Tibial nerve (tissue), 4 donors: ENCODE measurements at regions not wholly inside any gene's neighbourhood (a gene's known extent, or its start where the extent isn't known, plus 50 kb on each side); places are given as distances from the start of the nearest gene placed in this dataset.

ENCODE experiments used
- DNase-seq, 2 donors: peaks; one replicate each; pipeline ENCODE4 v3.0.0-alpha.2; 2019; ENCODE audit warnings: low spot score in 2 of 2
- H3K27ac ChIP-seq, 4 donors: fragments of 200-600 bp; sonication (generic) in 3 of 4; one replicate each; pipeline ENCODE4 v1.5.1; 2017 to 2019; ENCODE audit warnings: mild to moderate bottlenecking in 1 of 4
- H3K27me3 ChIP-seq, 2 donors: fragments of 200-600 bp; sonication (generic) in 1 of 2; one replicate each; pipeline versions ENCODE4 v1.5.1 to v1.6.0; 2017 to 2019
- H3K36me3 ChIP-seq, 3 donors: fragments of 200-600 bp; sonication (generic); one replicate each; pipeline ENCODE4 v1.5.1; 2018 to 2019
- H3K4me1 ChIP-seq, 4 donors: fragments of 200-600 bp; sonication (generic) in 3 of 4; one replicate each; pipeline ENCODE4 v1.5.1; 2017 to 2019
- H3K4me3 ChIP-seq, 4 donors: fragments of 200-600 bp; sonication (generic) in 3 of 4; one replicate each; pipeline ENCODE4 v1.5.1; 2017 to 2019; ENCODE audit warnings: mild to moderate bottlenecking in 1 of 4, moderate library complexity in 1 of 4
- H3K9me3 ChIP-seq, 4 donors: fragments of 200-600 bp; sonication (generic) in 3 of 4; one replicate each; pipeline ENCODE4 v1.5.1; 2017 to 2019
- EP300 ChIP-seq, 2 donors: sonication (generic); formaldehyde crosslinking; IDR thresholded peaks; one replicate each; pipeline ENCODE4 v1.6.1; 2017; ENCODE audit warnings: antibody characterized with exemption in 2 of 2, mild to moderate bottlenecking in 1 of 2
- POLR2A ChIP-seq, 2 donors: fragments of 450-650 bp; IDR thresholded peaks; one replicate each; pipeline ENCODE4 v1.6.1; 2017; ENCODE audit warnings: antibody characterized with exemption in 2 of 2, mild to moderate bottlenecking in 2 of 2, moderate library complexity in 2 of 2
- WGBS, 2 donors: methylation state at CpG; one replicate each; pipeline ENCODE4 v1.1.5; 2018; 5-methylcytosine and 5-hydroxymethylcytosine counted together
- TF ChIP-seq, protein P1 (sequence below), 5 experiments: fragments of 200-600 bp in 3 of 5; fragments of 450-650 bp in 2 of 5; sonication (generic) in 3 of 5; IDR thresholded peaks; one replicate each; pipeline ENCODE4 v1.5.1; 2016 to 2019; ENCODE audit warnings: antibody characterized with exemption in 5 of 5, mild to moderate bottlenecking in 3 of 5, moderate library complexity in 2 of 5

DNA sequence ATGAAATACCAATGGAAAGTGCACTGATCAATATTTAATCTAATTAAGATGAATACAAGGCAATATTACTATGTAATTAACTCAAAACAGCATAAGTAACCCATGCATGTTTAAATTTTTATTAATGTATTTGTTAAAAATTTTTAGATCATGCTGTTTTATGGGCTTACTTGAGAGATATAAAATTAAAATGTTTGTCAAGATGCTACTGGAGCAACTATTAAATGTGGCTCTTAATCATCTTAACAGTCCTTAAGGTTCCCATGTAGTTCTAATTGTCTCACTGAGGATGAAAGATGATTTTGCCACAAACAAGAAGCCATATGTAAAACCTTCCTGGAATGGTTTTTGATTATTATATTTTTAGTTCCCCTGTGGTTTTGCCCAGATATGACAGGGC is 897.1 kb downstream of the KCNMA1 start:
- no peak overlapping the region for H3K27ac ChIP-seq
- TF ChIP-seq, protein P1, sequence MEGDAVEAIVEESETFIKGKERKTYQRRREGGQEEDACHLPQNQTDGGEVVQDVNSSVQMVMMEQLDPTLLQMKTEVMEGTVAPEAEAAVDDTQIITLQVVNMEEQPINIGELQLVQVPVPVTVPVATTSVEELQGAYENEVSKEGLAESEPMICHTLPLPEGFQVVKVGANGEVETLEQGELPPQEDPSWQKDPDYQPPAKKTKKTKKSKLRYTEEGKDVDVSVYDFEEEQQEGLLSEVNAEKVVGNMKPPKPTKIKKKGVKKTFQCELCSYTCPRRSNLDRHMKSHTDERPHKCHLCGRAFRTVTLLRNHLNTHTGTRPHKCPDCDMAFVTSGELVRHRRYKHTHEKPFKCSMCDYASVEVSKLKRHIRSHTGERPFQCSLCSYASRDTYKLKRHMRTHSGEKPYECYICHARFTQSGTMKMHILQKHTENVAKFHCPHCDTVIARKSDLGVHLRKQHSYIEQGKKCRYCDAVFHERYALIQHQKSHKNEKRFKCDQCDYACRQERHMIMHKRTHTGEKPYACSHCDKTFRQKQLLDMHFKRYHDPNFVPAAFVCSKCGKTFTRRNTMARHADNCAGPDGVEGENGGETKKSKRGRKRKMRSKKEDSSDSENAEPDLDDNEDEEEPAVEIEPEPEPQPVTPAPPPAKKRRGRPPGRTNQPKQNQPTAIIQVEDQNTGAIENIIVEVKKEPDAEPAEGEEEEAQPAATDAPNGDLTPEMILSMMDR (IDR thresholded peaks at IDR 0.05), result no peak
- TF ChIP-seq EP300 (IDR thresholded peaks at IDR 0.05), result no peak
- DNase-seq, result no peak
- peaks cover 0 to 11% (median 0%) of the 10 kb centered on the region in 4 donors for H3K4me1 ChIP-seq
- no peaks in the 10 kb centered on the region for H3K36me3 ChIP-seq
- no peaks in the 10 kb centered on the region for H3K9me3 ChIP-seq
- H3K4me3 ChIP-seq, result no peak overlapping the region
- H3K27me3 ChIP-seq, result no peaks in the 10 kb centered on the region

DNA sequence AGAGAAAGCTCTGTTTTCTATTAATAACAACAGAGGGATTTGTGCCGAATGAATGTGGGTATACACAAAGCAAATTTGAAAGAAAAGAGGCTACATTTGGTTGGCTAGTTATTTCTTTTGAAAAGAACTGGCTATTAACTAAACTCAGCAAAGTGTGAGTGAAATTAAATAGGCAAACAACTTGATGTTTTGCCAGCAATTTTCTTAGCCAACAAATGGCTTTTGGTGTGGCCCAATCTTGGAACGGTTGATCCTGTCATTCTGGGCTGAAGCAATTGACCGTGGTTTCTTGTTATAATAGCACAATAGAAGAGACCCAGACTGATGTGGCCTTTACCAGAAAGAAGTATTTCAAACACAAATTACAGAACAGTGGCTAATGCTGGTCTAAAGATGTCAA is 898.6 kb downstream of the KCNMA1 start:
- H3K27me3 ChIP-seq, result no peaks in the 10 kb centered on the region
- 38 to 45% methylated on average over 3 of the region's 3 CpGs for WGBS, 2 donors
- peaks cover 0 to 11% (median 0%) of the 10 kb centered on the region in 4 donors for H3K4me1 ChIP-seq
- no peak for DNase-seq
- no peak overlapping the region for H3K4me3 ChIP-seq
- H3K9me3 ChIP-seq, result no peaks in the 10 kb centered on the region
- TF ChIP-seq EP300 (IDR thresholded peaks at IDR 0.05) (peak in 1 of 2 donors; percentile 24), POLR2A (IDR thresholded peaks at IDR 0.05) (no peak)
- TF ChIP-seq, protein P1 (IDR thresholded peaks at IDR 0.05), result no peak
- peak overlapping the region; percentile 9 to 58 (median 32) for H3K27ac ChIP-seq
- no peaks in the 10 kb centered on the region for H3K36me3 ChIP-seq

DNA sequence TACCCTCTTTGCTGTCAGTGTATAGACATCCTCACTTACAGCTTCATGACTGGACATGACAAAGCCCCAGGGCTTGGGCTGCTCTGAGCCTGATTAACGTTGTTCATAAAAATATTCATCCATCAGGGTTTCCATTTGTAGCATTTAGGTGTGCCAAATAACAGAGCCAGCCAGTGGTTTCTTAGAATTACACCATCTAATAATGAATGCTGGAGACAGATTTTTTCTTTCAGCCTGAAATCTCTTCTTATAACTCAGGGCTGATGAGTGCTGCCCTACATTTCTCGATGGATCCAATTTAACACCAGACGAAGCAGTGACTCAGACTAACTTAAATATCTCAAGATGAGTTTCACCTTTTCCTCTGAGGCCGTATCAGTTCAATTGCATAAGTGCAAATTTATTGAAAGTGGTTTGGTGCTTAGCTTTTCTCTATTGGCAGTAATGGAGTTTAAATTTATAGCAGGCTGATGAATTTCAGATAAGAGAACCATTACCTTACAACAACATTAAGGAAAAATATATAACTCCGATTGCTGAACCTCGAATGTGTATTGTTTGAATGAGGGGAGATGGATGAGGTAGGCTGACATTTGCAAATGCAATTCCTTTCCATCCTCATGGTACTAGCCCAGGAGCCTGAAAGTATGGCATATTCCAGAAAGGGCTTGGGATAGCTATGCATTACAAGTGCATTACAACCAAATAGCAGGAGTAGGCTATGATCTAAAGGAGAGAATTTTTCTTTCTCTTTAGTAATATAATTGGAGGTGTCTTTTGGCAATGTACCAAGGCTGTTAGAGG is 900.6 kb downstream of the KCNMA1 start:
- peaks cover 0 to 11% (median 0%) of the 10 kb centered on the region in 4 donors for H3K4me1 ChIP-seq
- no peaks in the 10 kb centered on the region for H3K9me3 ChIP-seq
- no peak overlapping the region for H3K4me3 ChIP-seq
- H3K36me3 ChIP-seq, result no peaks in the 10 kb centered on the region
- 82 to 84% methylated on average over 6 of the region's 6 CpGs for whole genome bisulfite sequencing, 2 donors
- DNase-seq, result no peak
- H3K27ac ChIP-seq, result no peak overlapping the region
- H3K27me3 ChIP-seq, result no peaks in the 10 kb centered on the region
- TF ChIP-seq, protein P1 (IDR thresholded peaks at IDR 0.05), result no peak

DNA sequence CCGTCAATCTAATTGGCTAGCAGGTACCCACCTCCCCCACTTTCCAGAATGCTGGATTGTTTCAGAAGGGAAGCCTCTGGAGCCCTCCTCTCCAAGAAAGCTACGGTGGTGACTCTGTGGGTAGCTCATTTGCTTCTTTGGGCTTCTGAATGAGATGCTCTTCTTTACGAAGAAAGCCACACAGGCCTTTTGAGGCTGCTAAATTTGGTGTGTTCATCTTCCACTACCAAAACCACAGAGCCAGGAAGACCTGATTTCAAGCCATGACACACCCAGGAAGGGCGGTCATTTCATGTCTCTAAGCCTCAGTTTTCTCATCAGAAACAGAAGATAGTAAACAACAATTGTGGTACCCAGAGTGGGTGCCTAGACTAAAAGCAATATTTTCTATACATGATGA is 901.2 kb downstream of the KCNMA1 start:
- no peaks in the 10 kb centered on the region for H3K36me3 ChIP-seq
- DNase-seq, result no peak
- peaks cover 0 to 11% (median 0%) of the 10 kb centered on the region in 4 donors for H3K4me1 ChIP-seq
- no peak overlapping the region for H3K27ac ChIP-seq
- no peak for TF ChIP-seq POLR2A (IDR thresholded peaks at IDR 0.05)
- TF ChIP-seq, protein P1 (IDR thresholded peaks at IDR 0.05), result no peak
- no peak for TF ChIP-seq EP300 (IDR thresholded peaks at IDR 0.05)
- H3K9me3 ChIP-seq, result peaks cover 0 to 4% (median 0%) of the 10 kb centered on the region in 4 donors
- no peaks in the 10 kb centered on the region for H3K27me3 ChIP-seq
- WGBS, 2 donors, result 73 to 74% methylated on average over 4 of the region's 4 CpGs
- no peak overlapping the region for H3K4me3 ChIP-seq

DNA sequence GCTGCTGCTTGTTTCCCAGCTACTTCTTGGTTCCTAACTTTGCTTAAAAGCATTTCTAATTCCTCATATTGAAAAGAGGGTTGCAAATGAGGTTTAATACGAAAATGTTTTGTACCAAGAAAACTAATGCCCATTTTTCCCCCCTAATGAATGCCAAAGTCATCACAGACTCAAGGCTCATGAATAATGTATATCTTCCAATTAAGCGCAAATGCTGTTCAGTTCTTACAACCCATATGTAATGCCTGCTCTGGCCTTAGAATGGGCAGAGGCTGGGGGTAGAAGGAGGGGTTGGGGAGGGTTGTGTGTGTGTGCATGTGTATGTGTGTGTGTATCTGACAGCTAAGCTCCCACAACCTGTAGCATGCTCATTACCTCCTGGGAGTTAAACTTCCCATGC is 901.7 kb downstream of the KCNMA1 start:
- Histone ChIP-seq H3K27me3 (no peaks in the 10 kb centered on the region), H3K4me3 (no peak overlapping the region), H3K27ac (no peak overlapping the region), H3K36me3 (no peaks in the 10 kb centered on the region), H3K4me1 (peaks cover 0 to 11% (median 0%) of the 10 kb centered on the region in 4 donors), H3K9me3 (peaks cover 0 to 7% (median 0%) of the 10 kb centered on the region in 4 donors)
- DNase-seq, result no peak
- TF ChIP-seq, protein P1 (IDR thresholded peaks at IDR 0.05), result no peak
- no peak for TF ChIP-seq EP300 (IDR thresholded peaks at IDR 0.05)
- no peak for TF ChIP-seq POLR2A (IDR thresholded peaks at IDR 0.05)
- 64 to 74% methylated on average over 2 of the region's 2 CpGs for WGBS, 2 donors
